ENCODE measurements at regions not wholly inside any gene's neighbourhood (a gene's known extent, or its start where the extent isn't known, plus 50 kb on each side); places are given as distances from the start of the nearest gene placed in this dataset.

GRCh38 chr10:110445871-110446270 is 51.8 kb upstream of the DUSP5 start:
- H3K9me2 ChIP-seq (ENCODE audit: insufficient read depth, low read length) = no peaks in the 10 kb centered on the region
- H3K4me3 ChIP-seq (ENCODE audit: low read length) = no peak overlapping the region
- H3K36me3 ChIP-seq (ENCODE audit: insufficient read depth, low read length) = no peaks in the 10 kb centered on the region
- H4K20me1 ChIP-seq (ENCODE audit: insufficient read depth) = no peaks in the 10 kb centered on the region
- H2AFZ ChIP-seq (ENCODE audit: low read depth, low read length) = no peak overlapping the region
- no peaks in the 10 kb centered on the region for H3K27me3 ChIP-seq (ENCODE audit: insufficient read depth, low read depth, low read length)
- H3K27ac ChIP-seq (ENCODE audit: low read length) = no peak overlapping the region
- no peaks in the 10 kb centered on the region for H3K9me3 ChIP-seq (ENCODE audit: low read length)
- no peaks in the 10 kb centered on the region for H3K79me2 ChIP-seq (replicated peaks; ENCODE audit: insufficient read depth, low read length)
- no peak overlapping the region for H3K4me2 ChIP-seq (ENCODE audit: low read length)
- H3F3A ChIP-seq (ENCODE audit: insufficient read depth, low read length, poor library complexity, severe bottlenecking) = no peaks in the 10 kb centered on the region
- no peak for TF ChIP-seq REST (IDR thresholded peaks at IDR 0.05; ENCODE audit: borderline replicate concordance)
- H3K9ac ChIP-seq (ENCODE audit: low read length) = no peak overlapping the region

- Histone ChIP-seq H3K27ac (ENCODE audit: low read length) (no peak overlapping the region), H3K79me2 (replicated peaks; ENCODE audit: insufficient read depth, low read length) (no peaks in the 10 kb centered on the region), H4K20me1 (ENCODE audit: insufficient read depth) (no peaks in the 10 kb centered on the region), H3K4me2 (ENCODE audit: low read length) (no peak overlapping the region), H3K9me2 (ENCODE audit: insufficient read depth, low read length) (no peaks in the 10 kb centered on the region), H3K36me3 (ENCODE audit: insufficient read depth, low read length) (no peaks in the 10 kb centered on the region), H3K9ac (ENCODE audit: low read length) (no peak overlapping the region), H3F3A (ENCODE audit: insufficient read depth, low read length, poor library complexity, severe bottlenecking) (no peaks in the 10 kb centered on the region), H2AFZ (ENCODE audit: low read depth, low read length) (no peak overlapping the region), H3K4me3 (ENCODE audit: low read length) (no peak overlapping the region), H3K27me3 (ENCODE audit: insufficient read depth, low read depth, low read length) (no peaks in the 10 kb centered on the region), H3K9me3 (ENCODE audit: low read length) (no peaks in the 10 kb centered on the region)
- TF ChIP-seq TAF1 (IDR thresholded peaks at IDR 0.05; ENCODE audit: low read depth) (no peak), CTCF (IDR thresholded peaks at IDR 0.05; ENCODE audit: poor library complexity, severe bottlenecking) (no peak), REST (IDR thresholded peaks at IDR 0.05; ENCODE audit: borderline replicate concordance) (no peak), RAD21 (conservative IDR thresholded peaks at IDR 0.05) (no peak), EZH2 (IDR thresholded peaks at IDR 0.05; ENCODE audit: borderline replicate concordance, insufficient read depth, low read length, poor library complexity, severe bottlenecking) (no peak), POLR2AphosphoS5 (IDR thresholded peaks at IDR 0.05) (no peak), MXI1 (conservative IDR thresholded peaks at IDR 0.05; ENCODE audit: poor library complexity, severe bottlenecking) (no peak), SMC3 (conservative IDR thresholded peaks at IDR 0.05; ENCODE audit: poor library complexity) (no peak), EP300 (conservative IDR thresholded peaks at IDR 0.05; ENCODE audit: poor library complexity, severe bottlenecking) (no peak)
These were observed 51.4 kb upstream of the DUSP5 start for GRCh38 chr10:110446277-110446676.

Measured in neural cell (in vitro differentiated cells).